ENCODE measurements at regions not wholly inside any gene's neighbourhood (a gene's known extent, or its start where the extent isn't known, plus 50 kb on each side); places are given as distances from the start of the nearest gene placed in this dataset.

DNA sequence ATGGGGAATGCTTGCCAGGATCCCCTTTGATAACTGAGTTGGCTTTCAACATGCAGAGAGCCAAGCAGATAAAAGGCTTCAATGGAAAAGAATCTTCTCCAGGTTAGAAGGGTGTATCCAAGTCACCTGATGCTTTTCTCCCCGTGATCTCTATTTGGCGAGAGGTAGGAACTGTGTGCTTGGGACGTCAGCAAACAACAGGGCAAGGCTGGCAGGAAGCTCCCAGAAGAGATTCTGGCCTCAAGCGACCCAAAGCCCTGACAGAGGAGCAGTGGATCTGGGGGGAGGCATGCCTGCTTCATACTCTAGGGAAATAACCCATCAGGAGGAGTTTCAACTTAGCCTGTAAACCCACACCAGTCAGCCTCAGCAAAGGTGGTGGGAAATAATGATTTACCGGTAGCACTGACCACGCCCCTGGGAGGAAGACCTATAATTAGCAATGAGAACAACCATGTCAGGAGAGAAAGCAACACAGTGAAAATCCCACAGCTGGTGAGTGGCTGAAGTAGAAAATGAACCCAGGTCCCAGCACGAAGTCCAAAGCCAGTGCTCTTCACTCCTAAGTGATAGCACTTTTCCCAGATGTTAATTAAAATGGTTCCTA lies 76.3 kb upstream of the SEC11C start:
- no peaks in the 10 kb centered on the region for H3K27me3 ChIP-seq
- DNase-seq = no peak
- no peaks in the 10 kb centered on the region for H3K9me3 ChIP-seq
- 49 to 70% methylated on average over 7 of the region's 7 CpGs for WGBS, 2 donors
- H3K36me3 ChIP-seq = no peaks in the 10 kb centered on the region
- no peaks in the 10 kb centered on the region for H3K4me1 ChIP-seq
- H3K27ac ChIP-seq = no peak overlapping the region
- TF ChIP-seq EP300 (IDR thresholded peaks at IDR 0.05) (no peak), POLR2AphosphoS5 (IDR thresholded peaks at IDR 0.05) (no peak), POLR2A (IDR thresholded peaks at IDR 0.05) (no peak)
- TF ChIP-seq, protein P1, sequence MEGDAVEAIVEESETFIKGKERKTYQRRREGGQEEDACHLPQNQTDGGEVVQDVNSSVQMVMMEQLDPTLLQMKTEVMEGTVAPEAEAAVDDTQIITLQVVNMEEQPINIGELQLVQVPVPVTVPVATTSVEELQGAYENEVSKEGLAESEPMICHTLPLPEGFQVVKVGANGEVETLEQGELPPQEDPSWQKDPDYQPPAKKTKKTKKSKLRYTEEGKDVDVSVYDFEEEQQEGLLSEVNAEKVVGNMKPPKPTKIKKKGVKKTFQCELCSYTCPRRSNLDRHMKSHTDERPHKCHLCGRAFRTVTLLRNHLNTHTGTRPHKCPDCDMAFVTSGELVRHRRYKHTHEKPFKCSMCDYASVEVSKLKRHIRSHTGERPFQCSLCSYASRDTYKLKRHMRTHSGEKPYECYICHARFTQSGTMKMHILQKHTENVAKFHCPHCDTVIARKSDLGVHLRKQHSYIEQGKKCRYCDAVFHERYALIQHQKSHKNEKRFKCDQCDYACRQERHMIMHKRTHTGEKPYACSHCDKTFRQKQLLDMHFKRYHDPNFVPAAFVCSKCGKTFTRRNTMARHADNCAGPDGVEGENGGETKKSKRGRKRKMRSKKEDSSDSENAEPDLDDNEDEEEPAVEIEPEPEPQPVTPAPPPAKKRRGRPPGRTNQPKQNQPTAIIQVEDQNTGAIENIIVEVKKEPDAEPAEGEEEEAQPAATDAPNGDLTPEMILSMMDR (IDR thresholded peaks at IDR 0.05) = no peak
- no peak for ATAC-seq (ENCODE audit: low FRiP score in 2 of 2)
- no peak overlapping the region for H3K4me3 ChIP-seq

DNA sequence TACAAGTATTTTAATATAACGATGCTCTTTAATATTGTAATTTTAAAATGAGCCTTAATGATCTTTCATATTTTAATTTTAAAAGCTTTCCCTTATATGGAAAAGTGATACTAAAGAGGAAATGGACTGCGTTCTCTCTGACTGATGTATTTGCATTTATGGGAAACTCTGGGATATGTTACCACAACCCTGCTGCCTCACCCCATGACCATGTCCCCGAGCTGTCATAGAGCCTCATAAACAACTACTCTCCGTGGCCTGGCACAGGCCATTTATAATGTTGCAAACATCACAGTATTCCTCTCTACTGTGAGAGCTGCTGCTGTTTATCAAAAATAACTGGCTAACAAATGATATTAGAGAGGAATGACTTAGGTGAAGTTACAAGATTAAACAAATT lies 75.8 kb upstream of the SEC11C start:
- H3K4me3 ChIP-seq = no peak overlapping the region
- ATAC-seq (ENCODE audit: low FRiP score in 2 of 2) (no peak), DNase-seq (no peak)
- no peaks in the 10 kb centered on the region for H3K36me3 ChIP-seq
- no peaks in the 10 kb centered on the region for H3K4me1 ChIP-seq
- peak in 1 of 4 donors; percentile 8 for TF ChIP-seq EP300 (IDR thresholded peaks at IDR 0.05)
- TF ChIP-seq POLR2AphosphoS5 (IDR thresholded peaks at IDR 0.05) = no peak
- no peaks in the 10 kb centered on the region for H3K27me3 ChIP-seq
- no peaks in the 10 kb centered on the region for H3K9me3 ChIP-seq
- WGBS, 2 donors = 63 to 69% methylated on average over 4 of the region's 4 CpGs
- H3K27ac ChIP-seq = no peak overlapping the region

DNA sequence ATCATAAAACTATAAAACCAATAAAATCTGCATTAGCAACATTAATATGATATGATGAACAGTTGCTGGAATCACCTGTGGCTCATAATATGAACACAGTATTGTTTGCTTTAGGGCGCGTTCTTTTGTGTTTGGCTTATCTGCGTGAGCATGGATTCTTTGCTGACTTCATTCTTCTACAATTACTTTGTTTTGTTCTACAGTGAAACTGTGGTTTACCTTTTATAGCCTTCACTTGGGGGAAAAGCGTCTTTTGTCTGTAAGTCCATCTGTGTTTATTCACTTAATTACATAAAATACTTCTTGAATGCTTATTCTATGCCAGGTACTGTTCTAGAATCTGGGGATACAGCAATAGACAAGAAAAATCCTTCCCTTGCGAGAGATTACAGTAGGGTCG lies 74.0 kb upstream of the SEC11C start:
- no peak for DNase-seq
- Histone ChIP-seq H3K9me3 (no peaks in the 10 kb centered on the region), H3K36me3 (no peaks in the 10 kb centered on the region), H3K4me1 (no peaks in the 10 kb centered on the region), H3K4me3 (no peak overlapping the region), H3K27me3 (no peaks in the 10 kb centered on the region), H3K27ac (no peak overlapping the region)
- TF ChIP-seq POLR2AphosphoS5 (IDR thresholded peaks at IDR 0.05) = no peak
- TF ChIP-seq, protein P1 (IDR thresholded peaks at IDR 0.05) = no peak
- no peak for TF ChIP-seq EP300 (IDR thresholded peaks at IDR 0.05)
- TF ChIP-seq POLR2A (IDR thresholded peaks at IDR 0.05) = no peak
- WGBS, 2 donors = 87% methylated on average over 6 of the region's 6 CpGs
- ATAC-seq (ENCODE audit: low FRiP score in 2 of 2) = no peak

DNA sequence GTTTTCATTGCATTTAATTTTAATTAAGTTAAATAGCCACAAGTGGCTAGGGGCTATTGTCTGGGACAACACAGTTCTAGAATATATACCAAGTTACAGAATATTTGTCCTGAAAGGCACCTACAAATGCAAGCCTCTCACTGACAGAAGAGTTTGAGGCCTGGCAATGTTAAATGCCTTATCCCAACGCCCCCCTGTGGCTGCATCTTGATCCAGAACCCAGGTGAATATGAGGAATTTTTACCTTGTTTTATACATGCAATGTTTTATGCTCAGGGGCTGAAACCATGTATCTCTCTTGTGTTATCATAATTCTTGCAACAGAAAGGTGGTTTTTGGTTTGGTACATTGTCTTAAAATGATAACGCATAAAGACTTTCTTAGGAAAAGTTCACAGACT lies 71.8 kb upstream of the SEC11C start:
- Histone ChIP-seq H3K4me1 (no peaks in the 10 kb centered on the region), H3K9me3 (no peaks in the 10 kb centered on the region), H3K27me3 (no peaks in the 10 kb centered on the region), H3K27ac (no peak overlapping the region), H3K36me3 (no peaks in the 10 kb centered on the region), H3K4me3 (no peak overlapping the region)
- ATAC-seq (ENCODE audit: low FRiP score in 2 of 2) (no peak), DNase-seq (no peak)
- TF ChIP-seq EP300 (IDR thresholded peaks at IDR 0.05) = no peak
- TF ChIP-seq, protein P1 (IDR thresholded peaks at IDR 0.05) = peak in 3 of 6 experiments; percentile 14 to 29 (median 17)
- 61% methylated on average over 2 of the region's 2 CpGs for WGBS, 2 donors

DNA sequence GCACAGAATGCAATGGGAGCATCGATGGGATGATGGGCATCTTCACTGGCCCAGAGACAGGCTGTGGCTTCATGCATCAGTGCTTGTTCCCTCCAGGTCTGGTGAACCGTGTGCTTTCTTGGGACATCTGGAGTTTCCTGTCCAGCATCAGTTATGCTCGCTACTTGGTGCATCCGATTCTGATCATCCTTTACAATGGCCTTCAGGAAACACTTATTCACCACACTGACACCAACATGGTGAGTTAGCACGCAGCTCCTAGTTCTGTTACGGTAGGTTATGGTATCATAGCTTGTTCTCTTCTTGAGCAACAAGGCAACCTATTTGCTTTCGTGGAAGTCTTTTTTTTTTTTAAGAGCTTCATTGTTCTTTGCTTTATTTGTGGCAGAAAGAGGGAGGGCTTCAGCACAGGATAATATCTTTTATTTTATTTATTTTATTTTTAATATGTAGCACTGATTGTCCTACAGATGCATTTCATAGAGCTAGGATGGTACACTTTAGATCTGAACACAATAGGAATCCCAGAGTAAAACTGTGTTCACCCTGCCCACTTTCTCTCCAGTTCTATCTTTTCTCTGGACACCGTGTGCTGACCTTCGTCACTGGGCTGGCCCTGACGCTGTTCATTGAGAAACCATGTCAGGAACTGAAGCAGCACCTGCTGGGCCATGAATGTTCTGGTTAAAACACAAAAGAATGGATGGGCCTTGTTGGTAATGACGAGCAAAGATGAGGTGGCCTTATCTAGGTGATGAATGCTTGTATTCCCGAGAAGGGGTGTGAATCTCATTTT lies 71.2 kb upstream of the SEC11C start:
- H3K36me3 ChIP-seq = no peaks in the 10 kb centered on the region
- ATAC-seq (ENCODE audit: low FRiP score in 2 of 2) = no peak
- WGBS, 2 donors = 84 to 92% methylated on average over 12 of the region's 12 CpGs

More for the DNA sequence above, 71.2 kb upstream of the SEC11C start:
- no peaks in the 10 kb centered on the region for H3K27me3 ChIP-seq
- no peak overlapping the region for H3K27ac ChIP-seq
- H3K4me1 ChIP-seq = no peaks in the 10 kb centered on the region
- DNase-seq = no peak
- H3K4me3 ChIP-seq = no peak overlapping the region
- no peaks in the 10 kb centered on the region for H3K9me3 ChIP-seq
- no peak for TF ChIP-seq POLR2A (IDR thresholded peaks at IDR 0.05)
- TF ChIP-seq, protein P1 (IDR thresholded peaks at IDR 0.05) = no peak

Measured in upper lobe of left lung (tissue), 6 donors.